ENCODE measurements at regions not wholly inside any gene's neighbourhood (a gene's known extent, or its start where the extent isn't known, plus 50 kb on each side); places are given as distances from the start of the nearest gene placed in this dataset.

DNA sequence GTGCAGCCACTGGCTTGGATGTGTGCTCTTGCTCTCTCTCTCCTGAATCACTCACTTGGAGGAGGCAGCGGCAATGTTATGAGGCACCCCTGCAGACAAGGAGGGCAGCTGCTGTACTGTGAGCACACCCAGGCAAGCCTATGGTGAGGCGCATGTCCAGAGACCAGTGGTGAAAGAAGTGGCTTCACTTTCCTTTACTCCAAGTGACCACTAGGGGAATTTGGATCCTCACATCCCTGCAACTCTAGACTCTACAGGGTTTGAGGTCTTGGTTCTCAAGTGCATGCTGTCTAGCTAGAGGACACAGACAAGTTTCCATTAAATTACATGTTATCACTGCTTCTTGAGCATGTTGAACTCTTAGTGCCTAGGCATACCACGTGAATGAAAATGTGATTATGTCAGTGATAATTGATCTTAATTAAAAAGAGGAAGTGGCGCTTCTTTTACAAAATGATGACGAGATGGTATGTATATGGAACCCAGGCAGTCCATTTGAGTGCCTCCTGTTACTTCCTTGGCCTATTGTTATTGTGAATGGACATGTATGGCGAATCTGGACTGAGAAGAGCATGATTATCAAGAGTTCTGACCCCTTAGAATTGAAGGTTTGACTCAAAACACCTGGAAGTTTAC, 181.0 kb upstream of the CDH2 start:
- H3K4me1 ChIP-seq (ENCODE audit: control insufficient read depth in 1 of 2, insufficient read depth in 2 of 2, low read length in 2 of 2), result no peaks in the 10 kb centered on the region
- no peak overlapping the region for H3K27ac ChIP-seq (ENCODE audit: low read length)
- H3K27me3 ChIP-seq (ENCODE audit: low read depth, low read length), result no peaks in the 10 kb centered on the region
- no peaks in the 10 kb centered on the region for H3K9me3 ChIP-seq (ENCODE audit: control insufficient read depth in 1 of 2, low read length in 2 of 2)
- no peak overlapping the region for H3K4me3 ChIP-seq (ENCODE audit: low read depth in 1 of 2, low read length in 2 of 2)
- no peaks in the 10 kb centered on the region for H3K36me3 ChIP-seq (ENCODE audit: control insufficient read depth in 1 of 2, insufficient read depth in 2 of 2, low read length in 2 of 2)

DNA sequence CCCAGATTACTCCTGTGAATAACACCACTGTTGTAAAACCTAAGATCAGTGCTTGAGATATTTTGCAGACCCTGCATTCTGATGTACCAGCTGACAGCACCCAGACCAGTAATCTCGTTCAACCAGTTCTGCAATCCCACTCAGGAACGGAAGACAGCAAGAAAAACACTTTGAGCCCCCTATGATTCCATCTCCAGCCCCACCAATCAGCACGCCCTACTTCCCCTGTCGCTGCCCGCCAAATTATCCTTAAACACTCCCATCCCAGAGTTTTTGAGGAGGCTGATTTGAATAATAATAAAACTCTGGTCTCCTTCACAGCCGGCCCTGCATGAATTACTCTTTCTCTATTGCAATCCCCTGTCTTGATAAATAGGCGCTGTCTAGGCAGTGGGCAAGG, 173.9 kb upstream of the CDH2 start:
- H3K9me3 ChIP-seq (ENCODE audit: control insufficient read depth in 1 of 2, low read length in 2 of 2), result peaks cover 0 to 4% of the 10 kb centered on the region in 2 donors
- no peak overlapping the region for H3K4me3 ChIP-seq (ENCODE audit: low read depth in 1 of 2, low read length in 2 of 2)
- no peaks in the 10 kb centered on the region for H3K4me1 ChIP-seq (ENCODE audit: control insufficient read depth in 1 of 2, insufficient read depth in 2 of 2, low read length in 2 of 2)
- H3K27me3 ChIP-seq (ENCODE audit: low read depth, low read length), result no peaks in the 10 kb centered on the region
- no peaks in the 10 kb centered on the region for H3K36me3 ChIP-seq (ENCODE audit: control insufficient read depth in 1 of 2, insufficient read depth in 2 of 2, low read length in 2 of 2)
- H3K27ac ChIP-seq (ENCODE audit: low read length), result no peak overlapping the region

DNA sequence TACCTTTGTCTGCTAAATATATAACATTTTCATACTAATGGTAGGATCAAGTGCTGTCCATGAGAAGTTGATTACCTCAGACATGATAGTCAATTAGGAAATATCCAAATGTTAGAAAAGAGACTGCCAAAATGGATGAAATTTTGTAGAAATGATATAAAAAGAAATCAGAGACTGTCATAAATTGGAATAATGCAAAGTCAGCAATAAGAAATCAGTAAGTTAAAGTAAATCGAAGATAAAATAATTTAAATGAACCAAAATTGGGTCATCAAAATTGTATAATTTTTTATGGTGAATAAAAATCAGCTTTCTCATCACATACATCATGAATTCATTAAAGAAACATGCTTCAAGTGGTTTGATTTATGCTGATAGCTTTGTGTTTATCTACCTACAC, 165.3 kb upstream of the CDH2 start:
- H3K27me3 ChIP-seq (ENCODE audit: low read depth, low read length), result no peaks in the 10 kb centered on the region
- H3K4me3 ChIP-seq (ENCODE audit: low read depth in 1 of 2, low read length in 2 of 2), result no peak overlapping the region
- H3K9me3 ChIP-seq (ENCODE audit: control insufficient read depth in 1 of 2, low read length in 2 of 2), result no peaks in the 10 kb centered on the region
- H3K4me1 ChIP-seq (ENCODE audit: control insufficient read depth in 1 of 2, insufficient read depth in 2 of 2, low read length in 2 of 2), result no peaks in the 10 kb centered on the region
- H3K36me3 ChIP-seq (ENCODE audit: control insufficient read depth in 1 of 2, insufficient read depth in 2 of 2, low read length in 2 of 2), result no peaks in the 10 kb centered on the region
- H3K27ac ChIP-seq (ENCODE audit: low read length), result no peak overlapping the region

DNA sequence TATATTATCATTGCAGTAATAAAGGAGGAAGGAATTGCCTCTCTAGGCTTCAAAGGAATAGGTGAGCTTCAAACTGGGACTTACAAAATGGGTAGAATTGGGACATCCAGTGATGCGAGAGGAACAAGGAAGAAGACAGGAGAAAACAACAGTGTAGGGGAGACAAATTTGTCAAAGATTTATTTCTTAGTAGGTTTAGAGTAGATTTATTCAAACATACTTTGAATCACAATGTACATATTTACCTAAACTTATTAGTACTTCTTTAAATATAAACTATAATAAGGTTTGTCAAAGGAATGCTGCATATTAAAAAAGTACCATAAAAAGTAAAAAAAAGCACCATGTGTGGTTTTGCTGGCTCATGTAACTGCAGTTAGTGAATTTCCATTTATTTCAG, 161.4 kb upstream of the CDH2 start:
- no peak overlapping the region for H3K27ac ChIP-seq (ENCODE audit: low read length)
- H3K9me3 ChIP-seq (ENCODE audit: control insufficient read depth in 1 of 2, low read length in 2 of 2), result no peaks in the 10 kb centered on the region
- H3K4me3 ChIP-seq (ENCODE audit: low read depth in 1 of 2, low read length in 2 of 2), result no peak overlapping the region
- no peaks in the 10 kb centered on the region for H3K27me3 ChIP-seq (ENCODE audit: low read depth, low read length)
- no peaks in the 10 kb centered on the region for H3K4me1 ChIP-seq (ENCODE audit: control insufficient read depth in 1 of 2, insufficient read depth in 2 of 2, low read length in 2 of 2)
- no peaks in the 10 kb centered on the region for H3K36me3 ChIP-seq (ENCODE audit: control insufficient read depth in 1 of 2, insufficient read depth in 2 of 2, low read length in 2 of 2)

DNA sequence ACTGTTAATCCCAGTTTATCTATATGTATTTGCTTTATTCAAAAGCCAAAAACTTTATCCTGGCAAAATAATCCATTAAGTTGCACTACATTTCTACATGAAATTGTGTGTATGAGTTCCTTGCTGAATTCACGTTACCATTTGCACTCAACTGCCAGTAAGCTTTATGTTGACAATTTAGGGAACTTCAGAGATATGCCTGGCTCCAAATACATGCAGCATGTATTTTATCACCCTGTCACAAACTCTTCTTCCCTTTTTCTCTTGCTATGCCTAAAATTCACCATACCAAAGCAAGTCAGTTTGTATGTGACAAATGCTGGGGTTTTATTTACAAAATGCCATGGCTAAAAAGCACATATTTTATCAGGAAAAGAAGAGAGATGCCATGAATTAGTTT, 157.6 kb upstream of the CDH2 start:
- no peaks in the 10 kb centered on the region for H3K9me3 ChIP-seq (ENCODE audit: control insufficient read depth in 1 of 2, low read length in 2 of 2)
- no peaks in the 10 kb centered on the region for H3K4me1 ChIP-seq (ENCODE audit: control insufficient read depth in 1 of 2, insufficient read depth in 2 of 2, low read length in 2 of 2)
- H3K36me3 ChIP-seq (ENCODE audit: control insufficient read depth in 1 of 2, insufficient read depth in 2 of 2, low read length in 2 of 2), result no peaks in the 10 kb centered on the region
- no peak overlapping the region for H3K4me3 ChIP-seq (ENCODE audit: low read depth in 1 of 2, low read length in 2 of 2)
- H3K27ac ChIP-seq (ENCODE audit: low read length), result no peak overlapping the region
- no peaks in the 10 kb centered on the region for H3K27me3 ChIP-seq (ENCODE audit: low read depth, low read length)

DNA sequence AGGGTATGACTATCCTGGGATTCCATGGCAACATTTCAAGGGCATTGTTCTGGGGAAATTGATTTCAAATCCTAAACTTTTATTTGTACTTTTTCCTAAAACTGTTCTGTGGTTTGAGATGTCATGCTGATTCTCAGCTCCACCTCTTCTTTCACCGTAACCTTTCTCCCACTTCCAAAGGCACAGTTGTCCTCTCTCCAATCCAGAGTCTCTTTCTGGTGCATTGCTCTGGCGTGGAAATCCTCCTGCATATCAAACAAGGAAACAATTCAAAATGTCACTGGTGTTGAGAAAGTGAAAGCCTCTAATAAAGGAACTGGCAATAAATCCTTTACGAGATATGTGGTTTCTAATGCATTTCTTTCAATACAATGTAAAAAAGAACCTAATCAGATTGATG, 155.1 kb upstream of the CDH2 start:
- no peaks in the 10 kb centered on the region for H3K4me1 ChIP-seq (ENCODE audit: control insufficient read depth in 1 of 2, insufficient read depth in 2 of 2, low read length in 2 of 2)
- H3K36me3 ChIP-seq (ENCODE audit: control insufficient read depth in 1 of 2, insufficient read depth in 2 of 2, low read length in 2 of 2), result no peaks in the 10 kb centered on the region
- H3K4me3 ChIP-seq (ENCODE audit: low read depth in 1 of 2, low read length in 2 of 2), result no peak overlapping the region
- H3K27me3 ChIP-seq (ENCODE audit: low read depth, low read length), result no peaks in the 10 kb centered on the region
- no peak overlapping the region for H3K27ac ChIP-seq (ENCODE audit: low read length)
- no peaks in the 10 kb centered on the region for H3K9me3 ChIP-seq (ENCODE audit: control insufficient read depth in 1 of 2, low read length in 2 of 2)

DNA sequence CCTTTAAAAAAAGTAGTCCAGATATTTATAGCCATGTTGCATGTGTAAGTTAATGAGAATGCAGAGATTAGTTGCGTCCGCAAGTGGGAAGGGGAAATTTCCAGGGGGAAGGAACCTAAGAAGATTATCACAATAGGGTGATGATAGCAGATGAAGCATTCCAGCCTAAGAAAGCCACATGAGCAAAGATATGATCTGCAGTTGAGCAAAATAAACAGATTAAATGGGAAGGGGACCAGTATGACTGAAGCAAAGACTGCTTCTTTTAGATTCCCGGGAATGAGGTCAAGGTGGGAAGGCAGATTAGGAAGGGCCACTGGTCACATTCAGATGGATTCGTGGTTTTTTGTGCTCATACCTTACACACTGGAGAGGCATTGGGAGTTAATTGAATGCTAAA, 154.6 kb upstream of the CDH2 start:
- Histone ChIP-seq H3K36me3 (ENCODE audit: control insufficient read depth in 1 of 2, insufficient read depth in 2 of 2, low read length in 2 of 2) (no peaks in the 10 kb centered on the region), H3K27me3 (ENCODE audit: low read depth, low read length) (no peaks in the 10 kb centered on the region), H3K4me1 (ENCODE audit: control insufficient read depth in 1 of 2, insufficient read depth in 2 of 2, low read length in 2 of 2) (no peaks in the 10 kb centered on the region), H3K27ac (ENCODE audit: low read length) (no peak overlapping the region), H3K9me3 (ENCODE audit: control insufficient read depth in 1 of 2, low read length in 2 of 2) (no peaks in the 10 kb centered on the region), H3K4me3 (ENCODE audit: low read depth in 1 of 2, low read length in 2 of 2) (no peak overlapping the region)

DNA sequence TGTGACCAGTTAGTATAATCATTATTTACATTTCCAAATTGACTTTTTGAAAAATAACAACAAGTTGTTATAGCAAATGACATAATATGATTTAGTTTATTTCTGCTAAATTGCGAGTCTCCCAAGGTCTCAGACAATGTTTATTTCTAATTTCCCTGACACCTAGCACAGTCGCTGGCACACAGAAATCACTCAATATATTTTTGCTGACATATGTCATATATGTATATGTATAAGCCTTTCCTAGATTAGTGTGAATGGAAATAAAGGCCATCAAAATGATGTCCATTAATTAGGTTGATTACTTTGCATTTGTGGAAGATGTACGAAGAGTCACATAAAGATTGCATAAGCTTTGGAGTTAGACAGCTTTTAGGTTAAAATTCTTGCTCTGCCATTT, 136.7 kb upstream of the CDH2 start:
- no peaks in the 10 kb centered on the region for H3K4me1 ChIP-seq (ENCODE audit: control insufficient read depth in 1 of 2, insufficient read depth in 2 of 2, low read length in 2 of 2)
- no peaks in the 10 kb centered on the region for H3K27me3 ChIP-seq (ENCODE audit: low read depth, low read length)
- no peak overlapping the region for H3K27ac ChIP-seq (ENCODE audit: low read length)
- no peaks in the 10 kb centered on the region for H3K9me3 ChIP-seq (ENCODE audit: control insufficient read depth in 1 of 2, low read length in 2 of 2)
- no peaks in the 10 kb centered on the region for H3K36me3 ChIP-seq (ENCODE audit: control insufficient read depth in 1 of 2, insufficient read depth in 2 of 2, low read length in 2 of 2)
- no peak overlapping the region for H3K4me3 ChIP-seq (ENCODE audit: low read depth in 1 of 2, low read length in 2 of 2)

DNA sequence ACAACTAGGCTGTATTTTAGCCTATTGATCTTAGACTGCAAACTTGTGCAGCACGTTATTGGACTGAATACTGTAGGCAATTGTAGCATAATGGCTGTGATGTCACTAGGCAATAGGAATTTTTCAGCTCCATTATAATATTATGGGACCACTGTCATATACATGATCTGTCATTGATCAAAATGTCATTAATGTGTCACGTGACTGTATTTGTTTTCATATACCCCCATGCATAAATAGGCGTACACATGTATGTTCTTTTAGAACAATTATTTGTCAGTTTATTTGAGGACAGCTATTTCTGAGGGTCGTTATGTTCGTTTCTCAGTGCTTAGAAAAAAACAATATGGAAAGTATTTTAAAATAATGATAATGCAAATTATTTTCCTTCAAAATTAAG, 111.9 kb upstream of the CDH2 start:
- Histone ChIP-seq H3K27me3 (ENCODE audit: low read depth, low read length) (no peaks in the 10 kb centered on the region), H3K4me1 (ENCODE audit: control insufficient read depth in 1 of 2, insufficient read depth in 2 of 2, low read length in 2 of 2) (no peaks in the 10 kb centered on the region), H3K36me3 (ENCODE audit: control insufficient read depth in 1 of 2, insufficient read depth in 2 of 2, low read length in 2 of 2) (no peaks in the 10 kb centered on the region), H3K9me3 (ENCODE audit: control insufficient read depth in 1 of 2, low read length in 2 of 2) (peaks cover 0 to under 1% of the 10 kb centered on the region in 2 donors), H3K4me3 (ENCODE audit: low read depth in 1 of 2, low read length in 2 of 2) (no peak overlapping the region), H3K27ac (ENCODE audit: low read length) (no peak overlapping the region)

DNA sequence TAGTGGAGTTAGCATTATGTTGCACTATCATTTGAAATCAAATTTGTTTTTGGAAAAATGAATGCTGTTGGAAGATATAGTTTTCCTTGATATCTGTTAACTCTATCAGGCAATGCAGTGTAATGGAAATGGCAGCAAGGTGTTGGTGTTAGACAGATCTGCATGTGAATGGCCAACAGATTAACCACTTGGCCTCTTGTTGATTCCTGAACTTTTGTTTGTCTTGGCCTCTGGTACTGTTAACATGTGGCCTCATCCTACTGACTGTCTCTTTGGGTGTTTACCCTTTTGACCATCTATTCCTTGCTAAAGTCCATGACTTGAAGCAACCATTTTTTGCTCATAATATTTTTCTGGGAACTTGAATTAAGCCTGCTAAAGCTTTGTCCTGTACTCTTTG, 110.2 kb upstream of the CDH2 start:
- H3K4me1 ChIP-seq (ENCODE audit: control insufficient read depth in 1 of 2, insufficient read depth in 2 of 2, low read length in 2 of 2), result no peaks in the 10 kb centered on the region
- no peak overlapping the region for H3K4me3 ChIP-seq (ENCODE audit: low read depth in 1 of 2, low read length in 2 of 2)
- H3K27ac ChIP-seq (ENCODE audit: low read length), result no peak overlapping the region
- H3K27me3 ChIP-seq (ENCODE audit: low read depth, low read length), result no peaks in the 10 kb centered on the region
- no peaks in the 10 kb centered on the region for H3K9me3 ChIP-seq (ENCODE audit: control insufficient read depth in 1 of 2, low read length in 2 of 2)
- no peaks in the 10 kb centered on the region for H3K36me3 ChIP-seq (ENCODE audit: control insufficient read depth in 1 of 2, insufficient read depth in 2 of 2, low read length in 2 of 2)

DNA sequence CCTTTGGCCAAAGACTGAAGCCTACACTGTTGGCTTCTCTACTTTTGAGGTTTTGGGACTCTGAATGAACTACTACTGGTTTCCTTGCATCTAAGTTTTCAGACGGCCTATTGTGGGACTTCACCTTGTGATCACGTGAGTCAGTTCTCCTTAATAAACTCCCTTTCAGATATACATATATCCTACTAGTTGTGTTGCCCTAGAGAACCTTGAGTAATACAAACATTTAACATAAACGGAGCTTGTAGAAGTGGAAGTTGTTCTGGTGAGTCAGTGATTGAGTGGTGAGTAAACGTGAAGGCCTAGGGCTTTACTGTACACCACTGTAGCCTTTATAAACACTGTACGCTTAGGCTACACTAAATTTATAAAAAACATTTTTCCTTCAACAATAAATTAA, 107.2 kb upstream of the CDH2 start:
- H3K36me3 ChIP-seq (ENCODE audit: control insufficient read depth in 1 of 2, insufficient read depth in 2 of 2, low read length in 2 of 2), result no peaks in the 10 kb centered on the region
- no peak overlapping the region for H3K4me3 ChIP-seq (ENCODE audit: low read depth in 1 of 2, low read length in 2 of 2)
- no peak overlapping the region for H3K27ac ChIP-seq (ENCODE audit: low read length)
- no peaks in the 10 kb centered on the region for H3K27me3 ChIP-seq (ENCODE audit: low read depth, low read length)
- H3K9me3 ChIP-seq (ENCODE audit: control insufficient read depth in 1 of 2, low read length in 2 of 2), result no peaks in the 10 kb centered on the region
- no peaks in the 10 kb centered on the region for H3K4me1 ChIP-seq (ENCODE audit: control insufficient read depth in 1 of 2, insufficient read depth in 2 of 2, low read length in 2 of 2)

DNA sequence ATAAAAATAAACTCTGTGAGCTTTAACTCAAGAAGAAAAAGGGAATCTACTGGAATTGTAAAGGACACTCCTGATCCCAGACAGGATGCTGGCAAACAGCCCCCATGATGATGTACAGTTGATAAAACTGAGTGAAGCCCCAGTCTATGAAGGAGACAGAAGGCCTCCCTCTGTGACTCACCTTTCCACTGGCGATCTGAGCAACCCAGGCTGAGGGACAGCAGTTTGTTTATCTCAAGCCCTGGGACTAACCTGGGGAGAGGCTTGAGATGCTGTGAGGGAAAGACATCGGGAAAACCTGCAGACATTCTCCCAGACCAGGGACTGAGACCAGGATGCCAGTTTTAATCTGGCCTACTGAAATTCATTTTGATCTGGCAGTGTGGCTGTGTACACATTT, 104.5 kb upstream of the CDH2 start:
- H3K9me3 ChIP-seq (ENCODE audit: control insufficient read depth in 1 of 2, low read length in 2 of 2), result no peaks in the 10 kb centered on the region
- H3K27ac ChIP-seq (ENCODE audit: low read length), result no peak overlapping the region
- no peak overlapping the region for H3K4me3 ChIP-seq (ENCODE audit: low read depth in 1 of 2, low read length in 2 of 2)
- H3K36me3 ChIP-seq (ENCODE audit: control insufficient read depth in 1 of 2, insufficient read depth in 2 of 2, low read length in 2 of 2), result no peaks in the 10 kb centered on the region
- no peaks in the 10 kb centered on the region for H3K27me3 ChIP-seq (ENCODE audit: low read depth, low read length)
- H3K4me1 ChIP-seq (ENCODE audit: control insufficient read depth in 1 of 2, insufficient read depth in 2 of 2, low read length in 2 of 2), result no peaks in the 10 kb centered on the region

Data from muscle layer of duodenum (tissue), 2 donors.